ENCODE measurements at regions not wholly inside any gene's neighbourhood (a gene's known extent, or its start where the extent isn't known, plus 50 kb on each side); places are given as distances from the start of the nearest gene placed in this dataset.

- TF ChIP-seq ZNF462 (CRISPR knock-in tag; IDR thresholded peaks at IDR 0.05), result no peak
- no peak for TF ChIP-seq CREB1 (CRISPR knock-in tag; IDR thresholded peaks at IDR 0.05; ENCODE audit: low read depth)
- no peak for TF ChIP-seq STAT1 (IDR thresholded peaks at IDR 0.05; ENCODE audit: unreplicated experiment)
- TF ChIP-seq CTCF (conservative IDR thresholded peaks at IDR 0.05; ENCODE audit: low read depth in 2 of 2), result no peak
- no peak for TF ChIP-seq NANOG (IDR thresholded peaks at IDR 0.05; ENCODE audit: borderline replicate concordance)
- no peak for TF ChIP-seq ZNF114 (CRISPR knock-in tag; IDR thresholded peaks at IDR 0.05)
Measured at GRCh38 chr21:38994042-38994441, 188.3 kb downstream of the ETS2 start (continued).

DNA sequence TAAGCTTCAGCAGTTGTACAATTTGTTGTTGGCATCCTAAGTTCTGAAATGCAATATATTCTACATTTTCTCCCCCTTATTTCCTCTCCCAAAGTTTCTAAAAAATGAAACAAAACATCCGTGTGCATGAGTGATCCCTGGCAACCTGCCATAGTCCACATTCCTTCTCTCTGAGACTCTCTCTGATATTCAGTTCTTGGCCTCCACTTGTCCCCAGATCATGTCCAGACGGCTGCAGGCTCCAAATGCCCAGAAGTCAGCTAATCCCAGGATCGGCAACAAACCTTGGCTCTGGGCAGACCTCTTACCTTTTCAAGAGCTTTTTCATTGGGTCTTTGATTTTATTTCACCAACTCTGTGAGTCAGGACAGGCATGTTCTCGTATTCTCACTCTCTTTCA is 187.8 kb downstream of the ETS2 start:
- H3K27me3 Mint-ChIP-seq (ENCODE audit: insufficient read depth, low read depth, poor library complexity), result peaks cover 10% of the 10 kb centered on the region
- Histone ChIP-seq H3K27me3 (ENCODE audit: insufficient read depth) (no peaks in the 10 kb centered on the region), H3K27ac (ENCODE audit: low read depth) (no peak overlapping the region), H3K9me2 (ENCODE audit: insufficient read depth) (no peaks in the 10 kb centered on the region), H3K79me2 (replicated peaks; ENCODE audit: insufficient read depth) (no peaks in the 10 kb centered on the region), H3K4me3 (no peak overlapping the region), H3K36me3 (ENCODE audit: insufficient read depth) (no peaks in the 10 kb centered on the region), H3K4me1 (ENCODE audit: insufficient read depth) (peaks cover 17% of the 10 kb centered on the region), H4K20me1 (replicated peaks; ENCODE audit: insufficient read depth) (no peaks in the 10 kb centered on the region), H2AFZ (no peak overlapping the region), H3K4me2 (no peak overlapping the region), H3F3A (replicated peaks; ENCODE audit: low read depth) (no peaks in the 10 kb centered on the region)
- DNase-seq (ENCODE audit: low spot score), result no peak
- no peak for ATAC-seq
- no peaks in the 10 kb centered on the region for H3K36me3 Mint-ChIP-seq (ENCODE audit: low read depth)
- H3K27ac Mint-ChIP-seq, result no peak overlapping the region
- H3K4me1 Mint-ChIP-seq, result peaks cover 31% of the 10 kb centered on the region
- H3K4me3 Mint-ChIP-seq, result no peak overlapping the region
- H3K9me3 Mint-ChIP-seq, result no peaks in the 10 kb centered on the region
- TF ChIP-seq EZH2phosphoT487 (IDR thresholded peaks at IDR 0.05; ENCODE audit: unreplicated experiment), result no peak
- TF ChIP-seq CTCF (conservative IDR thresholded peaks at IDR 0.05; ENCODE audit: low read depth in 2 of 2), result no peak
- TF ChIP-seq, protein P1, sequence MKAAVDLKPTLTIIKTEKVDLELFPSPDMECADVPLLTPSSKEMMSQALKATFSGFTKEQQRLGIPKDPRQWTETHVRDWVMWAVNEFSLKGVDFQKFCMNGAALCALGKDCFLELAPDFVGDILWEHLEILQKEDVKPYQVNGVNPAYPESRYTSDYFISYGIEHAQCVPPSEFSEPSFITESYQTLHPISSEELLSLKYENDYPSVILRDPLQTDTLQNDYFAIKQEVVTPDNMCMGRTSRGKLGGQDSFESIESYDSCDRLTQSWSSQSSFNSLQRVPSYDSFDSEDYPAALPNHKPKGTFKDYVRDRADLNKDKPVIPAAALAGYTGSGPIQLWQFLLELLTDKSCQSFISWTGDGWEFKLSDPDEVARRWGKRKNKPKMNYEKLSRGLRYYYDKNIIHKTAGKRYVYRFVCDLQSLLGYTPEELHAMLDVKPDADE (IDR thresholded peaks at IDR 0.05), result no peak
- TF ChIP-seq POLR2AphosphoS5 (IDR thresholded peaks at IDR 0.05; ENCODE audit: low read depth), result no peak
- TF ChIP-seq CREB1 (CRISPR knock-in tag; IDR thresholded peaks at IDR 0.05; ENCODE audit: low read depth), result no peak
